DLD1 (cell line): ENCODE measurements at regions not wholly inside any gene's neighbourhood (a gene's known extent, or its start where the extent isn't known, plus 50 kb on each side); places are given as distances from the start of the nearest gene placed in this dataset.

ENCODE experiments used
- in situ Hi-C: cut with HindIII; loops from 2 replicates; pipeline ENCODE4 v1.10.0; 2017; ENCODE audit warnings: low sequenced_read_pairs

- in situ Hi-C loops, result no loop called here
These were observed 204.1 kb upstream of the SASH1 start for GRCh38 chr6:148138573-148138972.

- in situ Hi-C loops, result no loop called here
These were observed 201.7 kb upstream of the SASH1 start for GRCh38 chr6:148140772-148141557.

- in situ Hi-C loops, result no loop called here
These were observed 199.8 kb upstream of the SASH1 start for GRCh38 chr6:148142821-148143220.

- in situ Hi-C loops, result no loop called here
These were observed 198.9 kb upstream of the SASH1 start for GRCh38 chr6:148143771-148144170.

- in situ Hi-C loops, result no loop called here
These were observed 197.6 kb upstream of the SASH1 start for GRCh38 chr6:148144917-148145521.

- in situ Hi-C loops, result no loop called here
These were observed 195.7 kb upstream of the SASH1 start for GRCh38 chr6:148146717-148147462.

GRCh38 chr6:148147463-148147830 lies 195.2 kb upstream of the SASH1 start:
- in situ Hi-C loops, result no loop called here

- in situ Hi-C loops, result loop anchor here (25.0 kb wide), 1 partner anchor 765 kb away; no protein-coding TSS in a partner anchor
These were observed 190.6 kb upstream of the SASH1 start for GRCh38 chr6:148151896-148152643.

- in situ Hi-C loops, result loop anchor here (25.0 kb wide), 1 partner anchor 767 kb away; no protein-coding TSS in a partner anchor
These were observed 188.0 kb upstream of the SASH1 start for GRCh38 chr6:148154668-148155067.

- in situ Hi-C loops, result loop anchor here (25.0 kb wide), 1 partner anchor 768 kb away; no protein-coding TSS in a partner anchor
These were observed 187.3 kb upstream of the SASH1 start for GRCh38 chr6:148155293-148155692.

GRCh38 chr6:148157841-148158240 lies 184.8 kb upstream of the SASH1 start:
- in situ Hi-C loops, result loop anchor here (25.0 kb wide), 1 partner anchor 771 kb away; no protein-coding TSS in a partner anchor

- in situ Hi-C loops, result loop anchor here (25.0 kb wide), 1 partner anchor 777 kb away; no protein-coding TSS in a partner anchor
These were observed 178.0 kb upstream of the SASH1 start for GRCh38 chr6:148164645-148165044.

GRCh38 chr6:148166339-148166968 lies 176.2 kb upstream of the SASH1 start:
- in situ Hi-C loops, result loop anchor here (25.0 kb wide), 1 partner anchor 779 kb away; no protein-coding TSS in a partner anchor

GRCh38 chr6:148169706-148170105 lies 172.9 kb upstream of the SASH1 start:
- in situ Hi-C loops, result loop anchor here (25.0 kb wide), 1 partner anchor 782 kb away; no protein-coding TSS in a partner anchor

GRCh38 chr6:148170286-148170685 lies 172.4 kb upstream of the SASH1 start:
- in situ Hi-C loops, result loop anchor here (25.0 kb wide), 1 partner anchor 783 kb away; no protein-coding TSS in a partner anchor

GRCh38 chr6:148173548-148173947 lies 169.1 kb upstream of the SASH1 start:
- in situ Hi-C loops, result loop anchor here (25.0 kb wide), 1 partner anchor 786 kb away; no protein-coding TSS in a partner anchor

- in situ Hi-C loops, result no loop called here
These were observed 167.0 kb upstream of the SASH1 start for GRCh38 chr6:148175550-148176188.

GRCh38 chr6:148177589-148178233 lies 164.9 kb upstream of the SASH1 start:
- in situ Hi-C loops, result no loop called here

GRCh38 chr6:148179786-148180185 lies 162.9 kb upstream of the SASH1 start:
- in situ Hi-C loops, result no loop called here
